CD4-positive, alpha-beta T cell (primary cell): ENCODE measurements at regions not wholly inside any gene's neighbourhood (a gene's known extent, or its start where the extent isn't known, plus 50 kb on each side); places are given as distances from the start of the nearest gene placed in this dataset.

Source experiments
- ATAC-seq: fragments of 200-7000 bp; cut with Tn5 transposase; one replicate; pipeline ENCODE4 v1.10.0; 2022; ENCODE audit warnings: mild to moderate bottlenecking; ENCODE audit not compliant: poor library complexity
- CTCF ChIA-PET: fragments of 350-600 bp; sonication (Branson Sonifier 250); formaldehyde crosslinking; loops from one replicate; lab custom pipeline; 2021; ENCODE audit warnings: antibody characterized with exemption, inconsistent platforms; lab: Charles Lee
- POLR2A ChIA-PET: fragments of 350-600 bp; sonication (Branson Sonifier 250); formaldehyde crosslinking; loops from one replicate; lab custom pipeline; 2021; ENCODE audit warnings: antibody characterized with exemption, inconsistent platforms; lab: Charles Lee
- DNase-seq, 14 experiments: peaks; one replicate each; pipeline ENCODE4 v3.0.0-alpha.2; 2013 to 2020; ENCODE audit warnings: mixed read lengths in 2 of 14
- H3K27ac ChIP-seq, 2 donors: one replicate each; pipeline versions ENCODE4 v1.5.1 to v1.7.0; 2013; ENCODE audit warnings: low read length in 2 of 2, low read depth in 1 of 2, mild to moderate bottlenecking in 1 of 2
- H3K27me3 ChIP-seq, 2 experiments: 1 replicate in 1 of 2; 2 replicates in 1 of 2; pipeline versions ENCODE4 v1.6.1 to v1.7.0; 2013; ENCODE audit warnings: low read length in 2 of 2, control low read depth in 1 of 2, mild to moderate bottlenecking in 1 of 2, moderate library complexity in 1 of 2; ENCODE audit not compliant: insufficient read depth in 2 of 2, control insufficient read depth in 1 of 2
- H3K36me3 ChIP-seq: one replicate; pipeline ENCODE4 v1.6.1; 2013; ENCODE audit warnings: low read length, control low read depth; ENCODE audit not compliant: insufficient read depth
- H3K4me1 ChIP-seq: one replicate; pipeline ENCODE4 v1.6.1; 2013; ENCODE audit warnings: low read length, control low read depth; ENCODE audit not compliant: insufficient read depth
- H3K4me3 ChIP-seq: one replicate; pipeline ENCODE4 v1.5.1; 2013; ENCODE audit warnings: mild to moderate bottlenecking, low read length, moderate library complexity
- H3K9me3 ChIP-seq, 2 experiments: 1 replicate in 1 of 2; 2 replicates in 1 of 2; pipeline versions ENCODE4 v1.6.1 to v1.7.0; 2013; ENCODE audit warnings: low read length in 2 of 2, mild to moderate bottlenecking in 2 of 2, control low read depth in 1 of 2, moderate library complexity in 1 of 2; ENCODE audit not compliant: control insufficient read depth in 1 of 2, insufficient read depth in 1 of 2
- H3K27ac Mint-ChIP-seq: one replicate; pipeline ENCODE4 v1.8.0; 2020; ENCODE audit warnings: mixed read lengths
- H3K27me3 Mint-ChIP-seq: one replicate; pipeline ENCODE4 v1.8.0; 2021; ENCODE audit warnings: mixed read lengths
- H3K36me3 Mint-ChIP-seq: one replicate; pipeline ENCODE4 v1.8.0; 2021; ENCODE audit warnings: low read depth, mixed read lengths
- H3K4me1 Mint-ChIP-seq: one replicate; pipeline ENCODE4 v1.8.0; 2021; ENCODE audit warnings: low read depth, mixed read lengths
- H3K4me3 Mint-ChIP-seq: one replicate; pipeline ENCODE4 v1.8.0; 2020; ENCODE audit warnings: mild to moderate bottlenecking, mixed read lengths
- H3K9me3 Mint-ChIP-seq: one replicate; pipeline ENCODE4 v1.8.0; 2020; ENCODE audit warnings: mixed read lengths
- intact Hi-C, 2 experiments: fragments of 100-400 bp; cut with DNase I in 1 of 2; cut with micrococcal nuclease in 1 of 2; formaldehyde crosslinking; loops; one replicate each; pipeline versions ENCODE4 v1.15.1 to v1.9.0; 2023 to 2025; cut with DNase I, micrococcal nuclease
- TF ChIP-seq, protein P1 (sequence below): fragments of 200-600 bp; IDR thresholded peaks from one replicate; pipeline ENCODE4 v1.8.0; 2022; ENCODE audit warnings: antibody characterized with exemption, mild to moderate bottlenecking

DNA sequence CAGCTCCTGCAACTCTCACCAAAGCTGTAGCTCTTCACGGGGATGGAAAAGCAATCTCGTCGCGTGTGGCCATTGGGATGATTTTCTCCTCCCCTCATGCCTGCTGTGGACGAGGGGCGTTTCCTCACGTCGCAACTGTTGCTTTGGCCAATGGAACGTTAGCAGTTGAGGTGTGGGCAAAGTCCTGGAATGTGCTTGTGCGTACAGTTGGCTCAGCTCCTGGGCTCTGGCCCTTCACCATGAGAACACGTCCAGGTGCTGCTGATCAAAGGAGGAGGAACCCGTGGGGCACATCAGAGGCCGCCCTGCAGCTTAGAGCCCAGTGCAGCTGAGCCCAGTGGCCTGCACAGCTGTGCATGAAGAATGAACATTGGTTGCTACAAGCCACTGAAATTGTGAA is 186.1 kb downstream of the TJP1 start:
- H3K9me3 Mint-ChIP-seq, result no peaks in the 10 kb centered on the region
- ATAC-seq, result no peak
- peaks cover 0 to 8% of the 10 kb centered on the region in 2 experiments for H3K27me3 ChIP-seq
- H3K4me3 ChIP-seq, result no peak overlapping the region
- H3K27ac ChIP-seq, result no peak overlapping the region
- H3K4me1 ChIP-seq, result no peaks in the 10 kb centered on the region
- H3K9me3 ChIP-seq, result peaks cover 0 to 12% of the 10 kb centered on the region in 2 experiments
- TF ChIP-seq, protein P1, sequence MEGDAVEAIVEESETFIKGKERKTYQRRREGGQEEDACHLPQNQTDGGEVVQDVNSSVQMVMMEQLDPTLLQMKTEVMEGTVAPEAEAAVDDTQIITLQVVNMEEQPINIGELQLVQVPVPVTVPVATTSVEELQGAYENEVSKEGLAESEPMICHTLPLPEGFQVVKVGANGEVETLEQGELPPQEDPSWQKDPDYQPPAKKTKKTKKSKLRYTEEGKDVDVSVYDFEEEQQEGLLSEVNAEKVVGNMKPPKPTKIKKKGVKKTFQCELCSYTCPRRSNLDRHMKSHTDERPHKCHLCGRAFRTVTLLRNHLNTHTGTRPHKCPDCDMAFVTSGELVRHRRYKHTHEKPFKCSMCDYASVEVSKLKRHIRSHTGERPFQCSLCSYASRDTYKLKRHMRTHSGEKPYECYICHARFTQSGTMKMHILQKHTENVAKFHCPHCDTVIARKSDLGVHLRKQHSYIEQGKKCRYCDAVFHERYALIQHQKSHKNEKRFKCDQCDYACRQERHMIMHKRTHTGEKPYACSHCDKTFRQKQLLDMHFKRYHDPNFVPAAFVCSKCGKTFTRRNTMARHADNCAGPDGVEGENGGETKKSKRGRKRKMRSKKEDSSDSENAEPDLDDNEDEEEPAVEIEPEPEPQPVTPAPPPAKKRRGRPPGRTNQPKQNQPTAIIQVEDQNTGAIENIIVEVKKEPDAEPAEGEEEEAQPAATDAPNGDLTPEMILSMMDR, result no peak
- ChIA-PET POLR2A (no interaction called here), CTCF (interaction anchor here (0.5 kb wide), 1 partner anchor 1734 kb away, joined by 3 read pairs; no protein-coding TSS in a partner anchor)
- H3K36me3 ChIP-seq, result no peaks in the 10 kb centered on the region
- no peak overlapping the region for H3K27ac Mint-ChIP-seq
- no peak overlapping the region for H3K4me3 Mint-ChIP-seq
- no peaks in the 10 kb centered on the region for H3K4me1 Mint-ChIP-seq
- no peak for DNase-seq
- H3K36me3 Mint-ChIP-seq, result no peaks in the 10 kb centered on the region
- intact Hi-C loops, result no loop called here
- peaks cover 30% of the 10 kb centered on the region for H3K27me3 Mint-ChIP-seq

DNA sequence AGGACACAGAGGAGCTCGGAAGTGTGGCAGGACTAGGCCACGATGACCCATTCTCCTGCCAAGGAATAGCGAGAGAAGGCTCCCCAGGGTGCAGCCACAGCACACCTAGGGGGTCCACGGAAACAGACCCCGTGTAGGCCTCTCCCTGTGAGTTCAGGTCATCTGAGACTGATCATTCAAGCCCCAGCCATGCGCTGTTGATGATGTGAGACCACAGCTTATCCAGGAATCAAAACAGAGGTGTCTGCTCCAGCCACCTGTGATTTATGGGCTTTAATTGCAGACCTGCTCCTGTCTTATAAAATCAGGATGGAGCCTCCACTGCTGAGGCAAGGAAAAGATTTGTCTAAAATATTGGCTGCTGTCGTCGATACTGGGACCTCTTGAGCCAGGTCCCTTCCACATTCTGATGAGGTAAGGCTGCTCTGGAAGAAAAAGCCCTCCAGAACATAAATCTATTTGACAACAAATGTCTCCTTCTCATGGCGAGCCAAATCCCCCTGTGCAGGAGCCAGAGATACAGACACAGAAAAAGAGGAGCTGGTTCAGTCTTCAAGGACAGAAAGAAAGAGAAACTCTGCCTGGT is 186.7 kb downstream of the TJP1 start:
- H3K27me3 Mint-ChIP-seq, result peaks cover 34% of the 10 kb centered on the region
- DNase-seq (no peak), ATAC-seq (no peak)
- Histone ChIP-seq H3K36me3 (no peaks in the 10 kb centered on the region), H3K4me3 (no peak overlapping the region), H3K27me3 (peaks cover 0 to 8% of the 10 kb centered on the region in 2 experiments), H3K9me3 (peaks cover 0 to 12% of the 10 kb centered on the region in 2 experiments), H3K27ac (no peak overlapping the region), H3K4me1 (no peaks in the 10 kb centered on the region)
- H3K4me1 Mint-ChIP-seq, result no peaks in the 10 kb centered on the region
- H3K36me3 Mint-ChIP-seq, result no peaks in the 10 kb centered on the region
- H3K9me3 Mint-ChIP-seq, result no peaks in the 10 kb centered on the region
- no peak overlapping the region for H3K27ac Mint-ChIP-seq
- H3K4me3 Mint-ChIP-seq, result no peak overlapping the region
- intact Hi-C loops, result no loop called here
- POLR2A ChIA-PET, result no interaction called here
- CTCF ChIA-PET, result no interaction called here
- TF ChIP-seq, protein P1, result no peak

DNA sequence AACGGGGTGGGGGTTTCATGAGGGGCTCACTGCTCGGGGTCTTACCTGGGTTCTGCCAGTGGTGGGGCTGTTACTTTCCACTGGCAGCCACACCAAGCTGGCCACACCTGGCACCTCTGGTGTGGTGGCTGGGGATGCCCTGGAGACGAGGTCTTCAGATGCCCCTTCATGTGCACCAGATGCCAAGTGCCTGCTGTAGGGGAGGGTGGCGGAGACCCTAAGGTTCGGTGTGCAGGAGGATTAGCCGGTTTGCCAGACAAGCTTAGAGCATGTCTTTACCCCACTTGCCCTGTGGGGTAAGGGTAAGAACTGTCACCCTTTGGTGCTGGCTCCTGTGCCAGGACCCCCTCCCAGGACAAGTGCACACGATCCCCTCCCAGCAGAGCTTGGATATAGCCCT is 188.3 kb downstream of the TJP1 start:
- Histone ChIP-seq H3K4me1 (no peaks in the 10 kb centered on the region), H3K9me3 (peaks cover 0 to 12% of the 10 kb centered on the region in 2 experiments), H3K27ac (no peak overlapping the region), H3K27me3 (peaks cover 0 to 8% of the 10 kb centered on the region in 2 experiments), H3K4me3 (no peak overlapping the region), H3K36me3 (no peaks in the 10 kb centered on the region)
- CTCF ChIA-PET, result no interaction called here
- Mint-ChIP-seq H3K27ac (no peak overlapping the region), H3K9me3 (no peaks in the 10 kb centered on the region), H3K4me1 (no peaks in the 10 kb centered on the region), H3K36me3 (no peaks in the 10 kb centered on the region), H3K4me3 (no peak overlapping the region), H3K27me3 (peaks cover 34% of the 10 kb centered on the region)
- intact Hi-C loops, result no loop called here
- POLR2A ChIA-PET, result no interaction called here
- TF ChIP-seq, protein P1, result no peak
- DNase-seq (no peak), ATAC-seq (no peak)
